HG02981 (cell line): ENCODE measurements at regions not wholly inside any gene's neighbourhood (a gene's known extent, or its start where the extent isn't known, plus 50 kb on each side); places are given as distances from the start of the nearest gene placed in this dataset.

Experiments
- ATAC-seq: cut with Tn5 transposase; IDR thresholded peaks from one replicate; pipeline ENCODE4 v1.9.1; 2021; ENCODE audit warnings: mild to moderate bottlenecking, moderate library complexity; ENCODE audit not compliant: unreplicated experiment

DNA sequence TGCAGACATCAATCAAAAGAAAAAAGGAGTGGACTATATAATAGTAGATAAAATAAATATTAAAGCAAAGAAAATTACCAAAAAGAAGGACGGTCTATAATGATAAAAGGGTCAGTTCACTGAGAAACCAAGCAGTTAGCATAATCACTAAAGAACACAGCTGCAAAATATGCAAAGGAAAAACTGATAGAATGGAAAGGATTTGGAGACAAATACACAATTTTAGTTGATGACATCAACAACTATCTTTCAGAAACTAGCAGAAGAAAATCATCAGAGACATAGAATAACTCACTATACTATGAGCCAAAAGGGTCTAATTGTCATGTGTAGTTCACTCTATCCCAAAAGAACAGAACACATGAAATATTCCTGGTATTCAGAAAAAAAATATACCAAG lies 316.4 kb upstream of the IGFBP3 start:
- no peak for ATAC-seq

DNA sequence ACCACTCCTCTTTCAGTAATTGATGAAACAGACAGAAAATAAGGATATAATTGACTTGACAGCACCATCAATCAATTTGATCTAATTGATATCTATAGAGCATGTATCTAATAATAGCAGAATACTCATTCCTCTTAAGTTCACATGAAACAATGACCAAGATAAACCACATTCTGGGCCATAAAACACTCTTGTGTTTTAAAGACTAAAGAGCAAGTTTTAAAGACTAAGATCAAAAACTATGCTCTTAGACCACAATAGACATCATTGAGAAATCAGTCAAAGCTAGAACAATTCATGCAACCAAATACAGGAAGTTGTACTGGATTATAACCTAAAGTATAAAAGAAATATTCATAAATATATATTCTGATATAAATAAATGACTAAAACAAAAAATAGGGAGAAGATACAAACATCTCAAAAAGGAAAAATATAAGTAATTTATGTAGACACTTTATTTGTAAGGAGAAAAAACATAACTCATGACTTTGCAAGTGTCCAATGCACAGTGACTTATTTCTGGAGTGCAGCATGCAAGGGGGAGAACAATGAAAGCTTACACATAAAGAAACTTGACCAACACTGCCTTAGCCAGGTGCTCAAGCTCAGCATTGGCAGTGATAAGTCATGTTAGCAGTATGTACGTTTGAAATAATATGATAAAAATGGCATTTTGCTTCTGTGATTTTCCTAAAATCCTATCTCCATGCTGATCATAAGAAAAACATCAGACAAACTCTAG lies 312.7 kb upstream of the IGFBP3 start:
- peak; percentile 72 for ATAC-seq

DNA sequence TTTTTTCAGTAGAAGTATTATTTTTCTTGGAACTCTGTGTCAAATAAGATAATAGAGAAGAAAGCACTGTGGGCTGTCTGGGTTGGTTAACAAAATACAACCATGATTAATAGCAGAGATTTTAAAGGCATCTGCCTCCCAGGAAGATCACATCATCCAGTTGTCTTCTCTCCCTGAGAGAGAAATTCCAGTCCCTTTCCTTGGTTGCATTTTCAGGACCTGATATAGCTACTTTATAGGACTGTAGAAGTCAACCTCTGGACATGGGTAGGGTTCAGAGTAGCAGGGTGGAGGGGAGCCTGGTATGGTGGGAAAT lies 309.9 kb upstream of the IGFBP3 start:
- ATAC-seq: no peak

DNA sequence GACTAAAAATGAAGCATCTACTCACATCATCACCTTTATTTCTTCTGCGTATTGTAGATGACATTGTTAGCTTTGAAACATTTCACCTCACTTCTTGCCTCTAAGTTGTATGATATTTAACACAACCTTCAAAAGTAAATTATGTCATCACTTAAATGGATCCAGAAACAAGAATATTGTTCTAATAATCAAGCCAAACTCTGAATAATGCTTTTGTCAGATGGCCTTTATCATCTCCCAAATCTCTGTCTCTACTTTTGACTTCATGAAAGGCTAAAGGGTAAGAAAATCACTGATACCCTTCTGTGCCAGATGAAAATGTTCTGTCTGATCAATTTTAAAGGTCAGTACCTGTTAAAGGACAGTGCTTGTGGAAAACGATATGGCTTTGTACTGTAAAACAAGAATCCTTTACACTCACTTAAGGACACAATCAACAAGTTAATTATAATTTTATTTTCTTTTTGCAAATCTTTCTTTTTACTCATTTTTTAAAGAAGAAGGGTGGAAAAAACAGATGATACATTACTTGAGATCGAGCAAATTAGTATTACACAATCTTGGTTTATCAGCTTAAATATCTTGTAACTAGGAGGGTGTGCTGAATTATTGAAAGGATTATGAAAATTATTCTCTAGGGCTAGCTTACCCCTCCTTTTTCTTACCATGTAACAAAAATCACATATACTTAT lies 309.4 kb upstream of the IGFBP3 start:
- no peak for ATAC-seq

DNA sequence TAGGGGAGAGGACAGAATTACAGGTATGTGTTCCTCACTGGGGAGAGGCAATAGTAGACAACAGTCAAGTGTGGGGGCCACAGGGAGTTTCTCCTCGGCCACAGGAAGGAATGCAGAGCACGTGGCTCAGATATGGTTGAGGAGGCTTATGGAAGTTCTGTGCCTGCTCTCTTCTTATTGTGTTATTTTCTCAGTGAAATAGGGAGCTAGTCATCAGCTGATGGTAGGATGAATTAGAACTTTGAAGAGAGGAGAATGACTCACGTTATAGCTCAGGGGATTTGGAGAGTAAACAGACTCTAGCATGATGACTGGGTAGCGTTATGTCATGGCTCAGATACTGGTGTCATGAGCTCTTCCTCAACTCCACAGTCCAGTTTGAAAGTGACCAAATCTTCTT lies 308.3 kb upstream of the IGFBP3 start:
- ATAC-seq: no peak

DNA sequence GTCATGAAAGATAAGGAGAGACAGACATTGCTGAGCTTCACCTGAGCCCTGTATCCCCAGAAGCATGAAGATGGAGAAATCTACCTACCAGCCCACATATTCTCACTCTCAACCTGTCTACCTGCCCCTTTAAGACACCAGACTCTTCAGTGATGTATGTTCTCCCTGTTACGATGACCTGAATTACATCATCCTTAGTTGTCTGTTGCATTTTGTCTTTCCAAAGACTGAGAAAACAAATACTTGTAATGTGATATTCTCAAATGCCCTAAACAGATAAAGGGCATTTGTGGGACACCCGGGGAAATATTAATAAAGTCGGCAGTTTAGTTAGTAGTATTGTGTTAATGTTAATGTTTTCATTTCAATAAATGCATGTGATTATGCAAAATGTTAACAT lies 305.8 kb upstream of the IGFBP3 start:
- ATAC-seq: no peak

DNA sequence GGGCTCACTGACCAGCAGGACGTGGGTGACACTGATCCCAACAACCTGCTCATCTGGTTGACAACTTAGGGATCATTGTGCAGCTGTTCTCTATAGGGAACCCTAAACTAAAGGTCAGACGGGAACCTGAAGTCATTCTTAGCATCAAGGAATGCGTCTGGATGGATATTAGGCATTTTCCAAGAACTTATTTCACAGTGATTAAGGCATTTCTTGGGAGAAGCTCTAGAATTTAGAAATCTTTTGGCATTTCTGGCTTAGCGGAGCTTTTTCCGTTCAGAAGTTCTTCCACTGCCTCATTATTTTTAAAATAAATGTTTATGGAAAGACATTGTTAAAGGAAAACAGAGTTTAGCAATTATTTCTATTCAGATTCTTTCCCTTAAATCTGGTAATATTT lies 303.3 kb upstream of the IGFBP3 start:
- no peak for ATAC-seq

DNA sequence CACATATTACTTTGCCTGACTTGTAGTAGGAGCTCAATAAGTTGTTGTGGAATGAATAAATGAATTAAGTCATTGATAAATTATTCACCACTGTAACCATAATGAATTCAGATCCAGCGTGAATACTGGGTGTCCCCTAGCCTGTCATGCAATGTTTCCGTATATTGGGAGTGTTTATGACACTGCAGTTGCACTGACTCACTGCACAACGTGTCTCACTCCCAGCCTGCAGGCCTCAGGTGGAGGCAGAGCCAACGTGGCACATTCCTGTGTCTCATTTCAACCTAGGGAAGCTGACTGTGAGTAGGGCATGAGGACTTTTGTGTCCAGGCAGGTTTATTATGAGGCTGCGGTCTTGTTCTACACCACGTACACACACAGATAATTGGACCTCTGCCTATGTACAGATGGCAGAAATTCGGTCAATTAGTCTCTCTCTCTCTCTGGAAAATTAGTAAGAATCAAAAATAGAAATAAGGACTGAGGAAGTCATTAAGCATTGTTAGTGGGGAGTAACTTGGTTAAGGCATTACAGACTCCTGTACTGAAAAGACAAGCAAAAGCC lies 299.1 kb upstream of the IGFBP3 start:
- no peak for ATAC-seq

DNA sequence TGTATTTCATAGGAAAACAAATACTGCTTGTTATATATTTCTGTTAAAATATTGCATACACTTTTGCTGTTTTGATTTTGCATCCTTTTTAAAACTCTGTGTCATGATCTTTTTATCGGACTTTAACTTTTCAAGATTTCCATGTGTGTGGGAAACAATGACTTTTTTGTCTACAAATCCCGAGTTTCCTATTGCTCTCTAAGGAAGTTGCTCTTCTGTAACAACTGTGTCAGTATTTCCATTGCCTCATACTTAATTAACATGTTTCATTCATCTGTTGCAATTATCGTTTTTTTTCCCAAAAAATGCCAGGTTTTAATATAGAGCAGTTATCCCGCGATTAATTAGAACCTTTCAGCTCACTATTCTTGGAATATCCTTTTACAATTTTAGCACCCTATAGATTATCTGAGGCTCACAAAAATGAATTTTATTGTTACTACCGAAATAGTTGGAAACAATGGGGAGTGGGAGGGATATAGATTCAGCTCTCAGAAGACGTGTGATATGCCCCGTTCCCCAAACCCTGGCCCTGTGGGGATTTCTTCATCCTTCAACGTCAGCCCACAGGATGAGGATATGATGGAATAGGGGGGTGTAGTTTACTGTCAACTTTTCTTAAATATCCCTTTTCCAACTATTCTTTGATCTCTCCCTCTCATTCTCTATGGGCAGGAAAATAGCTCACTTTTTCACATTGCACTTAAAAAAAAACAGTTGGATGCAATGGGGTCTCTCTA lies 297.6 kb upstream of the IGFBP3 start:
- ATAC-seq: no peak

DNA sequence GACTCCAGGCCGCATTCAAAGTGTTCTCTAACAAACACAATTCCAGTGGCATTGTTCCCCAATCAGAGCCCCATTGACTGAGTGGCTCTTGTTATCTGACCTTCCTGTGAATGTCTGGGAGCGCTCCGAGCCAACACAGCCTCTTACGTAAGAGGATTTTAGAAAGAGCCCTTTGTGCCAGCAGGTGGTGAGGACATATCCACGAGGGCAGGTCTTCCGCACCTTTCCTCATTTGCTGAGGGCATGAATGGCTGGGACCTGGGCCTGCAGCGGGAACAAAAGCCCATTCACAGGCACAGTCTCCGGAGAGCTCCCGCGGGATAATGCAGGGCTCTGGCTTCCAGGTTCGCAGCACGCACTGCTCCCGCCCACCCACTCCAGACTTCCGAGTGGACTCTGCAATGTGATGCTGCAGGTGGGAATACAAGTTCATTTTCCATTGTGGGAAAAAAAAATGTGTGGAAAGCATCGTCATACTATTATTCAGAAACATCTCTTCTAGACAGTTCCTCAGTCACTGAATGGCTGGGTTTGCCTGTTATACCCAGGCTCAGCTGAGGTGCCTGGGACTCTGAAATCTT lies 295.0 kb upstream of the IGFBP3 start:
- ATAC-seq: no peak

DNA sequence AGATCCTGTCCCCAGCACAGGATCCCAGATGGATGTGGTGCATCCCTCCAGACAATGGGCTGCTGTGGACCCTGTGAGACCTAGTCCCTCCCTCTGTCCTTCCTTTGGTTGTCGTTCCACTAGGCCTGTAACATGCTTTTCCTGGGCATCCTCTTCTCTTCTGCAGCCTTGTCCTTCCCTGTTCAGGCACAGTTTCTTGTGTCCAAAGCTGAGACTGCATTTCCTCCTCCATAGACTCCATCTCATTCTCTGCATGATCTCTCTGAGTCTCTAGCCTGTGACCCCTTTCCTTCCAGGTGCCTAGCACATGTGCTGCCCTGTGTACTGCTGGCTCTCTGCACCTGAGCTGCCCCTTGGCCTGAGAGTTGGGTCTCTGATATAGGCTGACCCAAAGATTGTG lies 293.5 kb upstream of the IGFBP3 start:
- no peak for ATAC-seq

DNA sequence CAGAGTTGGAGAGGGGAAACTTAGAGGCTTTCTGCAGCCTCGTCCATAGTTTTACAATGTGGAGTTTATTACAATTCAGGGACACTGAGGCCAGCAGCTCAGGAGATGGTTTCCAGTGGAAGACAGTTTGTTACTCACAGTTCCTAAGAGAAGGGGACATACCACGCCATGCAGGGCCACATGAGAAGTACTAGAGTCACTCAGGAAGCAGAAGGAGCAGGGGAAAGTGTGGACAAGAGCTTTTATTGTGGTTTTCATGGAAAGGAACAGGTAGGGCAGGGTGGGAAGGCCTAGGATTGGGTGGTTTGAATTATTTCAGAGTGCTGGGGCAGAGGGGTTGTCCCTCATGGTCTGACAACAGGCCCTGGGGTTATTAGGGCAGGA lies 292.1 kb upstream of the IGFBP3 start:
- ATAC-seq: no peak

DNA sequence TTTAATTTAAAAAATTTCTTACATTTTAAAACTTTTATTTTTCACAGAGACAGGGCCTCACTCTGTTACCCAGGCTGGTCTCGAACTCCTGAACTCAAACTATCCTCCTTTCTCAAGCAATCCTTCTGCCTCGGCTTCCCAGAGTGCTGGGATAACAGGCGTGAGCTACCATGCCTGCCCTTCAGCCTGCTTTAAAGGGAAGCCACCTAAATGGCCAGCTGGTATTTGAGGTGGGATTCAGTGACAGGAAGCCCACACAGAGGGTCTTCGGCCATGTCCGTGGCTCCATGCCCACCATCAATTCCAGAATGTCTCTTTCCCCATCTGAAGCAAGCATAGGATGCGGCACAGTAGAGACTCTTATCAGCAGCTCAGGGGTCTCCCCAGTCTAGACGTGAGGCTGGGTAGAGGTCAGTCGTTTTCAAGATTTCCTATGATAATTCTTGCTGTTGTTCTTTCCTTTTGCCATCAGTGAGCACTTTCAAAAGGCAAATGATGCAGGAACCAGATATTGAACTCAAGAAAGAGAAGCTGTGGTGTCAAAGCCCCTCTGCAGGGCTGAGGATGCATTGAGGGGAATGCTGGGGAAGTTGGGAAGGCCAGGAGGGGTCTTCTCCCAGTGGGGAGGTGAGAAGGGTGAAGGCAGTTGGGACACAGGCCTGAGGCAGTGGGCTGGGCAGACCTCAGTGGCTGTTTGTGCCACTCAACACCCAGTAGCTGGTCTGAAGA lies 291.5 kb upstream of the IGFBP3 start:
- ATAC-seq: no peak

DNA sequence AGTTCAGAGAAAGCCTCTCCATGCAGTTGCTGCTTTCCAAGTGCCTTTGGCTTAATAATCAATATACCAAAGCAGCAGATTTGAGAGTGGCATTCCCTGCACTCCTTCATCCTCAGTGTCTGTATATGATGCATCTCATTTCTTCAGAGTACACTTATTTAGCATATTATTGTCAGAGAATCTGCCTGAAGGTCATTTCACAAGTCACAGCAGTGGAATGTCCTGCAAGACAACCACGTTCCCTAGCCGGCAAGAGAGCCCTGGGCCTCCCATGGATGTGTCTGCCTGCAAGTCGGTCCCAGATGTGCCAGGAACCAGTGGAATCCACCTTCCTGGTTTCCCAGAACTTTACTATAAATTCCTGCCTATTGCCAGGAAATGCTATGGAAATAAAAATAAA lies 289.4 kb upstream of the IGFBP3 start:
- ATAC-seq: no peak

DNA sequence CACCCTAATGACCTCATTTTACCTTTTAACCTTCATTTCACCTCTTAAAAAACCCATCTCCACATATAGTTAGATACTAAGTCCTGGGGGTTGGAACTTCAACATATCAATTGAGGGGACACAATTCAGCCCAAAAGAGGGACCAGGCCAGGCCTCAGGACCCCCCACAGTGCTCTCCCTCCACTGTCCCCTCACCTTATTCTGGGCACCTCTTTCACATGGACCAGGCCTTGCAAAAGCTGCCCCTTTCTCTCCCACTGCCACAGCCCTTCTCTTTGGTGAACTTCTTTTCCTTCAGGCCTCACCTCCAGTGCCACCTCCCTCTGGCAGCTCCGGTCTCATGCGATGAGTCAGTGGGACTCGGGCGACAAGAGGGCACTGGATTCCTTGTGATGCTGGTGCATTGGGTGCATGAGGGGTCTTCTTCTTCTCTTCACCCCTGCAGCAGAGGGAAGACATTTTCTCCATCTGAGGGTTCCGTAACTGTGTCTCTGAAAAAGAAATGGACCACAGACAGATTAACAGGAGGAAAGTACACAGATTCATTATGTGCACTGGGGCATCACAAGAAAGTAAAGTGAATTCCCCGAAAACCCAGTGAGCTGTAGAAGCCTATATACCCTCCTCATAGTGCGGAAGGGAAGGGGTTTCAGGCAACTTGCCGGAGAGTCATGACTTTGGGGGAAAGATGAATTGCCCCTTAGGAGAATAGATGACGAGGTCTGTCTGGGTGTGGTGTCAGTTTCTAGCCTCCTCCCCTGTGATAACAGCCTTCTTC lies 288.7 kb upstream of the IGFBP3 start:
- ATAC-seq: no peak

DNA sequence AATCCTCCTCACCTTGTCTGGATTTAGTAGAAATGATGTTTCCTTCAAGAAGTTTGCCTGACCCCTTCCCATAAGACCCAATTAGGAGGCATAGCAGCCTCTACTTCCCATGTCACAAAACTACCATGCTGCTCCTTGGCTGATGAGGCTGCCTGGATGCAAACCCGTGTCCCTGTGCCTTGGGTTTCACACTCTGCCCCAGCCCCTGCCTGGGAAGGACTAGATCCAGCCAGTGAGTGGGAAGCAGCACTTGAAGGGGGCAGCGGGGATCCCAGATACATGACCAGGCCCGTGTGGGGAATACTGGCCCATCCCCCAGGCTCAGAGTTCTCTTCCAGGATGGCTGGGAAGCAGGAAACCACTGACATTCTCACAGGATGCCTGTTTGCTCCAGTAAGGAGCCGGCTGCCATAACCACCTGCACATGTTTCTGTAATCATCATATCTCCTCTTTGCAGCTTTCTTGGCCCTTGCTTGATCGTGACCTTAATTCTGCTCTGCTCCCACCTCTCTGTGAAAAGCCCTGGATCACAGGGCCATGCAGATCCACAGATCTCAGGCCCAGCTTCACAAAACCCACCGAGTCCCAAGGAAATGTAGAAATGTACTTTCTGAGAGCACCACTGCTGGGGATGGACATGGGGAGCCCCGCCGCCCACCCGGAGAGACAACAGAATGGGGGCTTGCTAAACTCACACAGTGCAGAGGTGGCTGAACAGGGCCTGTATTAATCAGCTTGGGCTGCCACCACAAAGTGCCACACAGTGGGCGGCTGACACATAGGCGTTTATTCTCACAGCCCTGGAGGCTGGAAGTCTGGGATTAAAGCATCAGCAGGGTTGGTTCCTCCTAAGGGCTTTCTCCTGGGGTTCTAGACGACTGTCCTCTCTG lies 287.8 kb upstream of the IGFBP3 start:
- no peak for ATAC-seq

DNA sequence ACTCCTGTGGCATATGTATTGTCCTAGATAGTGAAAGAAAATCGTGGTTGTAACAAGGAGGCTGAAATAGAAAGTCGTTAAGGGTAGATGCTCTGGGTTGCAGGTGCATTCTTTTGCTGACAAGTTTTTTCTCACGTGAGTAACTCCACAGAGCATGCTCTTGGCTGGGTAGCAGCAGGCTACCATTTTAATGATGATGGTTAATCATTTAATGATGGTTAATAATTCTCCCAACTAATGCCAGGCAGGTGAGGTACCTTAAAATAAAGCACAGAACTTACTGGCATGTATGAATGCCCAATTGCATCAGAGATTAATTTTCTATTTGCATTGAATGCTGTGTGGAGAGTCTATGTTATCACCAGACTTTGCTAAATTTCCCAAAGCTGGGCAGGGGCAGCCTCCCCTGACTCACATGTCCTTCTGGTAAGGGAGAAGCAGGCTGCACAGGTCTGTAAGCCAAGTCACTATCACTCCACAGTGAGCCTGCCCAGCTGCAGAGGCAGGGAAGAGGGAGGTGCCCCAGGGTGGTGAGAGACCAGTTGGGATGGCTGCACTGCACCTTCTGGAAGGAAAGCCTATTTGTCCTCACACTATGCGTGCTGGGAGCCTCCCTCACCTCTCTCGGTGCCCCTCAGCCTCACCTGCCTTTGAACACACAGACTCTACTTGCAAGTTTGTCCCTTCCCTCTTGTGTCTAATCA lies 287.0 kb upstream of the IGFBP3 start:
- no peak for ATAC-seq

DNA sequence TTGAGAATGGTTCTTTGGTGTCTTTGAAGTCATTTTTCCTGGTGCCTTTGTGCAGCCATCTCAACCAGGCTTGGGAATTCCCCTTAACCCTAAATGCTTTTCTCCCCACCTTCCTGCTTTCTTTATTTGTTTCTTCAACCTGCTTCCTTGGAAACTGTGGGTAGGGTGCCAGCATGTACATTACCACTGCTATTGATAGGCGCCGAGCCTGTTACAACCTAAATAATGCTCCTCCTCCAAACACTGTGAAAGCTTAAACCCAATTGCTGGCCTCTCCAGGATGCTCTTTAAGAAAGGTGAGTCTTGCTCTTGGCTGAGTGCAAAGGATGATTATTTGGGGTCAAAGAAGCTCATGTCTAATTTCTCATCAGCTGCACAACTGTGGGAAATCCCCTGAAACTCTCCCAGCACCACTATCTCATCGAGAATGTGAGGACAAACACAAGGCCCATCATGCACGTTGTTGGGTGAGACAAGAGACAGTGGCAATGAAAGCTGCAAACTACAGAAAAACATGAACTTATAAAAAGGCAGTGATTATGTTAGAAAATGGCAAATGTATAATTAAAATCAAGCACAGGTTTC lies 285.5 kb upstream of the IGFBP3 start:
- ATAC-seq: no peak
